ENCODE measurements at regions not wholly inside any gene's neighbourhood (a gene's known extent, or its start where the extent isn't known, plus 50 kb on each side); places are given as distances from the start of the nearest gene placed in this dataset.

DNA sequence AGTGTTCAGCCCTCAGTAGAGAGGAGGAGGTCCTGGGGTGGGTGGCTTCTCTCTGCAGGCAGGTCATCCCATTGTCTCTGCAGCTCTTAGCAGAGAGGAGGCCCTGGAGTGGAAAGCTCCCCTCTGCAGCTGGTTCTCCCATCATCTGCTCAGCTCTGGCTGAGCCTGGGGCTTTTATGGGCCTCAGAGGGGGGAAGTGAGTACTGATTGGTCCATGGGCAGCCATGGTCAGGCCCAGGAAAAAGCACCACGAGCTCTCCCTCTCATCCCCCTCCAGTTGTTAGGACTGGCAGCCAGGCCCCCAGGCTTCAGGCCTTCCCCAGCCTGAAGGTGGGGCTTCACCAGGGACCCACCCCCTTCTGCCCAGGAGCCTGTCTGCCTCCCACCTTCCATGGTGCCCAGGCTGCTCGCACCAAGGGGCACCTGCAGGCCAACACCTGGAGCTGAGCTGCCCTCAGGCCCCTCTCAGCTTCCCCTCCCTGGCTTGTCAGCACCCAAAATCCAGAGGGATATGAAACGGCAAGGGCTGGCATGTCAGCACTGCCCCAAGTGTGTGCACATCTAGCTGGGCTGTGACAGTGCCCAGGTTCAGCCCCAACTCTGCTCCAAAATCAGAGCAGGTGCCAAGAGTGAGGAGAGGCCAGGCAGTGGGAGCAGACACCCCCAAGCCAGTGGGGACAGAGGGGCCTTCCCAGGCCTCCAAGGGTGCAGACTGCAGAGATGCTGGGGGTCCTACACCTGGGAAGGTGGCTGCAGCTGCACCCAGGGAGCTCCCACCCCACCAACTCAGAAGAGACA, 449.0 kb downstream of the MATN1 start:
- TF ChIP-seq POLR2AphosphoS5 (IDR thresholded peaks at IDR 0.05; ENCODE audit: low read depth, low read length) = no peak
- no peak for TF ChIP-seq FOXP2 (optimal IDR thresholded peaks at IDR 0.05; ENCODE audit: borderline replicate concordance, extremely low read depth, extremely low read length, insufficient read depth)
- no peak for TF ChIP-seq TAF1 (IDR thresholded peaks at IDR 0.05; ENCODE audit: borderline replicate concordance, insufficient read depth, low read length)
- TF ChIP-seq, protein P1, sequence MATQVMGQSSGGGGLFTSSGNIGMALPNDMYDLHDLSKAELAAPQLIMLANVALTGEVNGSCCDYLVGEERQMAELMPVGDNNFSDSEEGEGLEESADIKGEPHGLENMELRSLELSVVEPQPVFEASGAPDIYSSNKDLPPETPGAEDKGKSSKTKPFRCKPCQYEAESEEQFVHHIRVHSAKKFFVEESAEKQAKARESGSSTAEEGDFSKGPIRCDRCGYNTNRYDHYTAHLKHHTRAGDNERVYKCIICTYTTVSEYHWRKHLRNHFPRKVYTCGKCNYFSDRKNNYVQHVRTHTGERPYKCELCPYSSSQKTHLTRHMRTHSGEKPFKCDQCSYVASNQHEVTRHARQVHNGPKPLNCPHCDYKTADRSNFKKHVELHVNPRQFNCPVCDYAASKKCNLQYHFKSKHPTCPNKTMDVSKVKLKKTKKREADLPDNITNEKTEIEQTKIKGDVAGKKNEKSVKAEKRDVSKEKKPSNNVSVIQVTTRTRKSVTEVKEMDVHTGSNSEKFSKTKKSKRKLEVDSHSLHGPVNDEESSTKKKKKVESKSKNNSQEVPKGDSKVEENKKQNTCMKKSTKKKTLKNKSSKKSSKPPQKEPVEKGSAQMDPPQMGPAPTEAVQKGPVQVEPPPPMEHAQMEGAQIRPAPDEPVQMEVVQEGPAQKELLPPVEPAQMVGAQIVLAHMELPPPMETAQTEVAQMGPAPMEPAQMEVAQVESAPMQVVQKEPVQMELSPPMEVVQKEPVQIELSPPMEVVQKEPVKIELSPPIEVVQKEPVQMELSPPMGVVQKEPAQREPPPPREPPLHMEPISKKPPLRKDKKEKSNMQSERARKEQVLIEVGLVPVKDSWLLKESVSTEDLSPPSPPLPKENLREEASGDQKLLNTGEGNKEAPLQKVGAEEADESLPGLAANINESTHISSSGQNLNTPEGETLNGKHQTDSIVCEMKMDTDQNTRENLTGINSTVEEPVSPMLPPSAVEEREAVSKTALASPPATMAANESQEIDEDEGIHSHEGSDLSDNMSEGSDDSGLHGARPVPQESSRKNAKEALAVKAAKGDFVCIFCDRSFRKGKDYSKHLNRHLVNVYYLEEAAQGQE (IDR thresholded peaks at IDR 0.05; ENCODE audit: insufficient read depth in 1 of 2, low read depth in 2 of 2, low read length in 2 of 2) = no peak
- no peak for TF ChIP-seq SIN3A (IDR thresholded peaks at IDR 0.05; ENCODE audit: borderline replicate concordance, insufficient read depth, low read length)

DNA sequence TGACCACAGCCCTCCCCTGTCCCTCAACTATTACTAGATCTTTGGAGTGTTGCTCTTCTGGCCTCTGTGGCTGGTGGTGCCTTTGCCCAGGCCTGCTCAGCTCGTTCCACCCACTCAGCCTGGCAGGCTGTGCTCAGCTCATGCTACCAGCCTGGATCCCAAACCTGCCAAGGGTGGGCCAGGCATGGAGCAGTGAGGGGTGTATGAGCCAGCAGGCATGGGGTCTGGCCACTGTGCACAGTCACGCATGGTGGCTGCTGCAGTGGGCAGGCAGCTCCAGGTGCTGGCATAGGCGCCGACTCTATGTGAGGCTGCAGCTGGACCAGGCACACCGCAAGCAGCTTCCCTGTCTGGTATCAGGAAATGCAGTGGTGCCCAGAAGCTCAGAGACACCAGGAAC, 449.9 kb downstream of the MATN1 start:
- TF ChIP-seq, protein P1 (IDR thresholded peaks at IDR 0.05; ENCODE audit: insufficient read depth in 1 of 2, low read depth in 2 of 2, low read length in 2 of 2) = no peak
- no peak for TF ChIP-seq TAF1 (IDR thresholded peaks at IDR 0.05; ENCODE audit: borderline replicate concordance, insufficient read depth, low read length)
- no peak for TF ChIP-seq FOXP2 (optimal IDR thresholded peaks at IDR 0.05; ENCODE audit: borderline replicate concordance, extremely low read depth, extremely low read length, insufficient read depth)
- no peak for TF ChIP-seq POLR2AphosphoS5 (IDR thresholded peaks at IDR 0.05; ENCODE audit: low read depth, low read length)
- no peak for TF ChIP-seq SIN3A (IDR thresholded peaks at IDR 0.05; ENCODE audit: borderline replicate concordance, insufficient read depth, low read length)

DNA sequence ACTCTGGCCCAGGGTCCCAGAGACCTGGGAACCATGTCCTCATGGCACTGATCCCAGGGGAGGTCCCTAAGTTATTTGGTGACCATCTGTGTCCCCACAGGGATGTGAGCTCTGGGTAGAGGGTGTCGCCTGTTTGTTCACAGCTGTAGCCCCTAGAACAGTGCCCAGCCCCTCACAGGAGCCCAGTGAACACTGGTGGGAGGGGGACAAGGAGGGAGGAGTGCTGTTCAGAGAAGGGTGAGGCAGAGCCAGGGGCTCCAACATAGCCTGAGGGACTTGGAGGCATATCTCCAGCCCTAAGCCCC, 450.4 kb downstream of the MATN1 start:
- TF ChIP-seq POLR2AphosphoS5 (IDR thresholded peaks at IDR 0.05; ENCODE audit: low read depth, low read length) (no peak), FOXP2 (optimal IDR thresholded peaks at IDR 0.05; ENCODE audit: borderline replicate concordance, extremely low read depth, extremely low read length, insufficient read depth) (no peak), SIN3A (IDR thresholded peaks at IDR 0.05; ENCODE audit: borderline replicate concordance, insufficient read depth, low read length) (no peak)
- TF ChIP-seq, protein P1 (IDR thresholded peaks at IDR 0.05; ENCODE audit: insufficient read depth in 1 of 2, low read depth in 2 of 2, low read length in 2 of 2) = no peak

DNA sequence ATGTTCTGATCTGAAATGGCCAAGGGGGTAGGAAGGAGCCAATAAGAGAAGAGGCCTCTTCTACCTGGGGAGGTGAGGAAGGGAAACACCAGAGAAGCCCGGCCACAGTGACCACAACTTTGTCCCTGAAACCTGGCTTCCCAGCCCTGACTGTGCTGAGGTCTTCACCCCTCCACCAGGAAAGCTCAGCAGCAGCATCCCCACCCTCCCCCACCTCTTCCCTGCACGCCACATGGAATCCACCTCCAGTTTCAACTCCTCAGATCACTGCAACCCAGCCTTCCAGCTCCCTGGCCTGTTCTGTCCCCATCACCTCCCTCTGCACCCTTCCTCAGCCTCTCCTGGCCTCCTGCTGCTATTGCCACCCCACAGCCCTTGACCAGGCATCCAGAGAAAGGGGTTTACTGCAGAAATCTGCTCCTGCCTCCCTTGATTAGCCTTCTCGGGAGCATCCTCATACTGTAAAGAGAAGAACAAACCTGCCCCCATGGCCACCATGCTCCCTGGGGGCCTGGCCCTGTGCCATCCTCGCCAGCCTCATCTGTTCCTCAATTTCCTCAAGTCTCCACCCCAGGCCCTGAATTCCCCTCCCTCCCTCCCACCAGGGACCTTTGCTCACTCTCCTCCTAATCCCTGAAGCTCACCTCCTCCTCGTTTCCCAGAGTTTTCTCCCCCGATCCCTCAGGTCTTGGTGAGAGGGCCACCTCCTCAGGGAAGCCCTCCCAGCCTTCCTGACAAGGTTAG, 450.9 kb downstream of the MATN1 start:
- no peak for TF ChIP-seq SIN3A (IDR thresholded peaks at IDR 0.05; ENCODE audit: borderline replicate concordance, insufficient read depth, low read length)
- TF ChIP-seq FOXP2 (optimal IDR thresholded peaks at IDR 0.05; ENCODE audit: borderline replicate concordance, extremely low read depth, extremely low read length, insufficient read depth) = no peak
- no peak for TF ChIP-seq POLR2AphosphoS5 (IDR thresholded peaks at IDR 0.05; ENCODE audit: low read depth, low read length)
- TF ChIP-seq, protein P1 (IDR thresholded peaks at IDR 0.05; ENCODE audit: insufficient read depth in 1 of 2, low read depth in 2 of 2, low read length in 2 of 2) = no peak
- no peak for TF ChIP-seq TAF1 (IDR thresholded peaks at IDR 0.05; ENCODE audit: borderline replicate concordance, insufficient read depth, low read length)

All from PFSK-1 (cell line).